ENCODE measurements at regions not wholly inside any gene's neighbourhood (a gene's known extent, or its start where the extent isn't known, plus 50 kb on each side); places are given as distances from the start of the nearest gene placed in this dataset.
"Not testable (repeated sequence)": the region's sequence is repeated elsewhere in the genome, so short reads cannot be mapped to it uniquely, and the experiment has no call there.

GRCh38 chr2:89299196-89299595, 607.7 kb downstream of the RPIA start:
- TF ChIP-seq SUZ12 (IDR thresholded peaks at IDR 0.05; ENCODE audit: extremely low read depth, insufficient read depth, insufficient read length); YY1 (IDR thresholded peaks at IDR 0.05; ENCODE audit: insufficient read depth, insufficient read length); ZNF274 (IDR thresholded peaks at IDR 0.05; ENCODE audit: low read depth, low read length): not testable (repeated sequence)

All from NT2/D1 (cell line).